WTC11 (cell line): ENCODE measurements at regions not wholly inside any gene's neighbourhood (a gene's known extent, or its start where the extent isn't known, plus 50 kb on each side); places are given as distances from the start of the nearest gene placed in this dataset.

Experiments used
- ATAC-seq: fragments of 200-7000 bp; cut with Tn5 transposase; 2 replicates; pipeline ENCODE4 v1.10.0; 2021; ENCODE audit warnings: mild to moderate bottlenecking, moderate library complexity
- CTCF ChIA-PET: fragments of 300-600 bp; sonication (Branson Sonifier 250); formaldehyde crosslinking; loops from one replicate; lab custom pipeline; 2021; ENCODE audit warnings: antibody characterized with exemption; lab: Charles Lee
- POLR2A ChIA-PET: fragments of 350-600 bp; sonication (Branson Sonifier 250); formaldehyde crosslinking; loops from one replicate; lab custom pipeline; 2021; ENCODE audit warnings: antibody characterized with exemption; lab: Charles Lee
- DNase-seq: peaks from one replicate; pipeline ENCODE4 v3.0.0; 2021; ENCODE audit warnings: low spot score
- H3K27ac Mint-ChIP-seq: 2 replicates; pipeline ENCODE4 v1.8.0; 2021; ENCODE audit warnings: mixed read lengths
- H3K27me3 Mint-ChIP-seq: 2 replicates; pipeline ENCODE4 v1.8.0; 2021; ENCODE audit warnings: low read depth, mild to moderate bottlenecking, moderate library complexity, mixed read lengths
- H3K36me3 Mint-ChIP-seq: 2 replicates; pipeline ENCODE4 v1.8.0; 2021; ENCODE audit warnings: mixed read lengths
- H3K4me1 Mint-ChIP-seq: 2 replicates; pipeline ENCODE4 v1.8.0; 2022; ENCODE audit warnings: mixed read lengths
- H3K4me3 Mint-ChIP-seq: 2 replicates; pipeline ENCODE4 v1.8.0; 2021; ENCODE audit warnings: mild to moderate bottlenecking, moderate library complexity, mixed read lengths
- H3K9me3 Mint-ChIP-seq: 2 replicates; pipeline ENCODE4 v1.8.0; 2021; ENCODE audit warnings: mixed read lengths
- ATF2 ChIP-seq: sonication (generic); formaldehyde crosslinking; IDR thresholded peaks from 2 replicates; pipeline ENCODE4 v1.8.1; 2022; ENCODE audit warnings: low read depth, missing genetic modification reagents, borderline replicate concordance
- CDX4 ChIP-seq: fragments of 250-450 bp; sonication (Bioruptor Pico); IDR thresholded peaks from 2 replicates; pipeline ENCODE4 v1.9.0; 2021; ENCODE audit warnings: moderate library complexity, mild to moderate bottlenecking, inconsistent platforms, borderline replicate concordance
- CREB1 ChIP-seq: sonication (generic); formaldehyde crosslinking; IDR thresholded peaks from 2 replicates; pipeline ENCODE4 v1.8.0; 2023; ENCODE audit warnings: mild to moderate bottlenecking, missing genetic modification reagents
- CTCF ChIP-seq: fragments of 200-600 bp; IDR thresholded peaks from 2 replicates; pipeline ENCODE4 v1.8.0; 2022; ENCODE audit warnings: antibody characterized with exemption
- ELF4 ChIP-seq: sonication (generic); formaldehyde crosslinking; IDR thresholded peaks from 2 replicates; pipeline ENCODE4 v1.8.1; 2022; ENCODE audit warnings: low read depth, mild to moderate bottlenecking, moderate library complexity, missing genetic modification reagents
- FOXK1 ChIP-seq: sonication (generic); formaldehyde crosslinking; IDR thresholded peaks from 2 replicates; pipeline ENCODE4 v1.8.0; 2022; ENCODE audit warnings: mild to moderate bottlenecking, moderate library complexity, missing genetic modification reagents
- HMGA2 ChIP-seq: fragments of 250-450 bp; sonication (Bioruptor Pico); IDR thresholded peaks from 2 replicates; pipeline ENCODE4 v1.4.0; 2021; ENCODE audit warnings: mild to moderate bottlenecking, moderate library complexity
- JUN ChIP-seq: sonication (generic); formaldehyde crosslinking; IDR thresholded peaks from 2 replicates; pipeline ENCODE4 v1.8.0; 2023; ENCODE audit warnings: mild to moderate bottlenecking, missing genetic modification reagents
- MXD4 ChIP-seq: fragments of 250-450 bp; sonication (Bioruptor Pico); IDR thresholded peaks from 2 replicates; pipeline ENCODE4 v1.8.0; 2021; ENCODE audit warnings: mild to moderate bottlenecking, moderate library complexity, borderline replicate concordance
- NR3C1 ChIP-seq: sonication (generic); formaldehyde crosslinking; conservative IDR thresholded peaks from 2 replicates; pipeline ENCODE4 v1.8.1; 2023; ENCODE audit warnings: low read depth, mild to moderate bottlenecking, missing genetic modification reagents
- OVOL2 ChIP-seq: fragments of 250-450 bp; sonication (Bioruptor Pico); IDR thresholded peaks from 2 replicates; pipeline ENCODE4 v1.9.0; 2021; ENCODE audit warnings: mild to moderate bottlenecking, borderline replicate concordance
- PREB ChIP-seq: sonication (generic); formaldehyde crosslinking; IDR thresholded peaks from 2 replicates; pipeline ENCODE4 v1.8.1; 2022; ENCODE audit warnings: mild to moderate bottlenecking, missing genetic modification reagents, moderate library complexity, borderline replicate concordance
- PRRX2 ChIP-seq: fragments of 250-450 bp; sonication (Bioruptor Pico); IDR thresholded peaks from 2 replicates; pipeline ENCODE4 v1.8.0; 2021; ENCODE audit warnings: mild to moderate bottlenecking
- RORB ChIP-seq: fragments of 250-450 bp; sonication (Bioruptor Pico); IDR thresholded peaks from 2 replicates; pipeline ENCODE4 v1.9.0; 2021; ENCODE audit warnings: mild to moderate bottlenecking
- STAT6 ChIP-seq: sonication (generic); formaldehyde crosslinking; conservative IDR thresholded peaks from 2 replicates; pipeline ENCODE4 v1.8.1; 2023; ENCODE audit warnings: mild to moderate bottlenecking, low read depth, missing genetic modification reagents, moderate library complexity
- USF1 ChIP-seq: sonication (generic); formaldehyde crosslinking; IDR thresholded peaks from 2 replicates; pipeline ENCODE4 v1.8.0; 2022; ENCODE audit warnings: mild to moderate bottlenecking, missing genetic modification reagents
- ZNF138 ChIP-seq: sonication (generic); formaldehyde crosslinking; conservative IDR thresholded peaks from 2 replicates; pipeline ENCODE4 v1.8.1; 2022; ENCODE audit warnings: mild to moderate bottlenecking, moderate library complexity, missing genetic modification reagents
- ZNF219 ChIP-seq: sonication (generic); formaldehyde crosslinking; IDR thresholded peaks from 2 replicates; pipeline ENCODE4 v1.8.0; 2023; ENCODE audit warnings: missing genetic modification reagents, mild to moderate bottlenecking, borderline replicate concordance
- ZNF232 ChIP-seq: sonication (generic); formaldehyde crosslinking; IDR thresholded peaks from 2 replicates; pipeline ENCODE4 v1.8.0; 2022; ENCODE audit warnings: mild to moderate bottlenecking, missing genetic modification reagents
- ZNF281 ChIP-seq: sonication (generic); formaldehyde crosslinking; IDR thresholded peaks from 2 replicates; pipeline ENCODE4 v1.8.0; 2023; ENCODE audit warnings: mild to moderate bottlenecking, missing genetic modification reagents
- ZNF396 ChIP-seq: fragments of 250-450 bp; sonication (Bioruptor Pico); IDR thresholded peaks from 2 replicates; pipeline ENCODE4 v1.8.0; 2021; ENCODE audit warnings: mild to moderate bottlenecking, moderate library complexity, borderline replicate concordance

GRCh38 chr3:167908221-167908620, 172.7 kb downstream of the SERPINI1 start (continued):
- TF ChIP-seq ZNF396 (CRISPR knock-in tag) (no peak), HMGA2 (CRISPR knock-in tag) (no peak)

- Mint-ChIP-seq H3K27me3 (no peaks in the 10 kb centered on the region), H3K9me3 (peaks cover 3% of the 10 kb centered on the region; the same call in 1 of the 2 replicates), H3K4me3 (no peak overlapping the region), H3K27ac (no peak overlapping the region), H3K36me3 (no peaks in the 10 kb centered on the region), H3K4me1 (peaks cover 21% of the 10 kb centered on the region)
- DNase-seq: no peak
- ChIA-PET POLR2A (no interaction called here), CTCF (interaction anchor here (1.0 kb wide), 1 partner anchor 19 kb away, joined by 3 read pairs; no protein-coding TSS in a partner anchor)
- ATAC-seq: no peak
- TF ChIP-seq ZNF281 (CRISPR knock-in tag) (no peak), ELF4 (no peak), ZNF219 (CRISPR knock-in tag) (no peak), PREB (CRISPR knock-in tag) (no peak), CDX4 (CRISPR knock-in tag) (no peak), CREB1 (CRISPR knock-in tag) (no peak), ATF2 (no peak), MXD4 (CRISPR knock-in tag) (no peak), FOXK1 (CRISPR knock-in tag) (no peak), ZNF138 (CRISPR knock-in tag) (no peak), JUN (CRISPR knock-in tag) (no peak), RORB (CRISPR knock-in tag) (no peak), NR3C1 (CRISPR knock-in tag) (no peak), ZNF232 (CRISPR knock-in tag) (no peak), PRRX2 (no peak), USF1 (CRISPR knock-in tag) (no peak)
Observed at GRCh38 chr3:167901138-167901537, 165.6 kb downstream of the SERPINI1 start.

GRCh38 chr3:167899093-167899492, 163.6 kb downstream of the SERPINI1 start:
- Mint-ChIP-seq H3K27me3 (no peaks in the 10 kb centered on the region), H3K27ac (no peak overlapping the region), H3K36me3 (no peaks in the 10 kb centered on the region), H3K9me3 (peaks cover 3% of the 10 kb centered on the region; the same call in 1 of the 2 replicates), H3K4me3 (no peak overlapping the region), H3K4me1 (peaks cover 24% of the 10 kb centered on the region)
- POLR2A ChIA-PET: no interaction called here
- CTCF ChIA-PET: interaction anchor here (0.7 to 0.8 kb wide), 2 partner anchors 17 to 519 kb away, joined by 3 read pairs; partner anchors contain the start of gene ZBBX
- ATAC-seq (no peak), DNase-seq (no peak)
- no peak for TF ChIP-seq JUN (CRISPR knock-in tag)
- TF ChIP-seq CTCF: no peak
- TF ChIP-seq STAT6 (CRISPR knock-in tag): no peak
- no peak for TF ChIP-seq OVOL2 (CRISPR knock-in tag)
